GM18868 (cell line): ENCODE measurements at regions not wholly inside any gene's neighbourhood (a gene's known extent, or its start where the extent isn't known, plus 50 kb on each side); places are given as distances from the start of the nearest gene placed in this dataset.
A peak's percentile ranks its signal among the peaks of the same experiment; 100 is the strongest.
"Not testable (repeated sequence)": the region's sequence is repeated elsewhere in the genome, so short reads cannot be mapped to it uniquely, and the experiment has no call there.

Experiments used
- ATAC-seq: cut with Tn5 transposase; IDR thresholded peaks from one replicate; pipeline ENCODE4 v1.9.1; 2021; ENCODE audit warnings: mild to moderate bottlenecking, moderate library complexity; ENCODE audit not compliant: unreplicated experiment

DNA sequence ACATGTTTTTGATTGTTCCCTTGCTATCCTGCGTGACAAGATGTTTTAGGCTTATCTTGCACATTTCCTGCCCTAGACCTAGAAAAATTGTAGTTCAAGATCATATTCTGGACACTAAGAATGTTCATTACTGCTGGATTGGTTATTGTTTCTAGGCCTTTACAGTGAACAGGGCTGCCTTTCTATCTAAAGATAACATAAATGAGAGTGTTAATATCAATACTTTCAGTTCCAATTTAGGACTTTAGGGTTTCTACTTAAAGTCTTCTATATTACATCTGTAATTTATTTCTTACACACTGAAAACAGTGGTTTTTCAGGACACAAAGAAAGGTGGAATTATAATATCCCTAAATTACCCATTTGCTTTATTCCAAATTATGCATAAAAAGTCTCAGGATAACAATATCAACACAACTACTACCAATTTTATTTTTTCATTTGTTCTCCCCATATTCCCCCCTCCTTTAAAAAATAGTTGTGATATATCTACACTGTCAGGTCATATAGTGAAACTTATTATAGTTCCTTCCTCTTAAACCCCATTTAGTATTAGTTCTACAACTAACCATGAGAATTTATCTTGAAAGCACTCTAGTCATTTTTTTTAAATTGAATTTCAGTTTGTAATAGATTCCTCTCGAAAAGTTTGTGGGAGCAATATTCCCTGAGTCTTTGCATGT is 293.9 kb upstream of the RIOK2 start:
- peak; percentile 68 for ATAC-seq

DNA sequence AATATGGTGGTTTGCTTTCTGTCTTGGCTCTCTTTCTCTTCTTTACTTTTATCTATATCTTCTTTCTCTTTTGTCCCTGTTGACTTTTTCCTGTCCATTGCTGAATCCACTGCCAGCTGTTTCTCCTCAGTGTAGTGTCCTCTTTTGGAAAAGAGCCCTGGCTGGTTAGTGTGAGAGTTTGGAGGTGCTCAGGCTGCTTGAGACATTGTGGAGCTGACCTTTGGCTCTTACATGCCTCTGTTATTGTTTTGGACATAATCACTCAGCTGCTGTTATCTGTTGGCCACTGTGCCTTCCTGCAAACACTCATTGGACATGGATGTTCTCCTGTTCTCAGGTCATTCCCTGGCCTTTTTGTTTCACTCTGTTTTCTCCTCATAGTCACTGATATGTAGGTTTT is 295.4 kb upstream of the RIOK2 start:
- no peak for ATAC-seq

DNA sequence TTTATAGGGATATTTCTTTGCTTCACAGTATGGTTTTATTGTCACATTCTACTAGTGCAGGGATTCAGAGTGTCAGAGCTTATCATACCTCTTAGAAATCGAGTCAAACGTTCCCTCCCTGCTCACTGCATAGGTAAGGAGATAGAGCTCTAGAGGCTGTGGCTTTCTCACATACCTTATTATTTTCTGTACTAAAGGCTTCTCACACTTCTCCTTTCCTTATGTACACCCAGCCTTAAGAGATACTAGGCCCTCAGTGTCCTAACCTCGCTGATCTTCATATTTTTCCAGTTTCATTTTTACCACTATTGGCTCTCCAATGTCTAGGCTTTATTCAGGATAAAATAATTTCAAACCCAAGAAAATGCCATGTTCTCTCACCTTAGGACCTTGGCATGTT is 297.3 kb upstream of the RIOK2 start:
- ATAC-seq: peak; percentile 57

DNA sequence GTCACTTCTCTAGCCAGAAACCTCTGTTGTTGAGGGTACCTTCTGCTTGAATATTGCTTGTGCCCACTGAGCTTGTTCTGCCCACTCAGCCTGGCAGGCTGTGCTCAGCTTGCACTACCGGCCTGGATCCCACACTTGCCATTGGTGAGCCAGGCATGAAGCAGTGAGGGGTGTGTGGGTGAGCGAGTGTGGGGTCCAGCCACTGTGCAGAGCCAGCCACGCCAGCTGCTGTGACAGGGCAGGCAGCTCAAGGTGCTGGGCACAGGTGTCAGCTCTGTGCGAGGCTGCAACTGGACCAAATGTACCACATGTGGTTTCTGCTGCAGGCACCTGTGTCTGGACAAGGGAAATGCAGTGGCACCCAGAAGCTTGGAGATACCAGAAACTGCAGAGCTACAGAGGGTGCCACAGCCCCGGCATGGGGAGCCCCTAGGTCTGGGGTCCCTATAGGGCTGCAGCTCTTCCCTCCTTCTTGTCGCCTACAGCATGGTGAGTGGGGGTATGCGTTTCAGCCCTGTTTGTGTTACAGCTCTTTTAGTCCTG is 305.1 kb upstream of the RIOK2 start:
- no peak for ATAC-seq

DNA sequence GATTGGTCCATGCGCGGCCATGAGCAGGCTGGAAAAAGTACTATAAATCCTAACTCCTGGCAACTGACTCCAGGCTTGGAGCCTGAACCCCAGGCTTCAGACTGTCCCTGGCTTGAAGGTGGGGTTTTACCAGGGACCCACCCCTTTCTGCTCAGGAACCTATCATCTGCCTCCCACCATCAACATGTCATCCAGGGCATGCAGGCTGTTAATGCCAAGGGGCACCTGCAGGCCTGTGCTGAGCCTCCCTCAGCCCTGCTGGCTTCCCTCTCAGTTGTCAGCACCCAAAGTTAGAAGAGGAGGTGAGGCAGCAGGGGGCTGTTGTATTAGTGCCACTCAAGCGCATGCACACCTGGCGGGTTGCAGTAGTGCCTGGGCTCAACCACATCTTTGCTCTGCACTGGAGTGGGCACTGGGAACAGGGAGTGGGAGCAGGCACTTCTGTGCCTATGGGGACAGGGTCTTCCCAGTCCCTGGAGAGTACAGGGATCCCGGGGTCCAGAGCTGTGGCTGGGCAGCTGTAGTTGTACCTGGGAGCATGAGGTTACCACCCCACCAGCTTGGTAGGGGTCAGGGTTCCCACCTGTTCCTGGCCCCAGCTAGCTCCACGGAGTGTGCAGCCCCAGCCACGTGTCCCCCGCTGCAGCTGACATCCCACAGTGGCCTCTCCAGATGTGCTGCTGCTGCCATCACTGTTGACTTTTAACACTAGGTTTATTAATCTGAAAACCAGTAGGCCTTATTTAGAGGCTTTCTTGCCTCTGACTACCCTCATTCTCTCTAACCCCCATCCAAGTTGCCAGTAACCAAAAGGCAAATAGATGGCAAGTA is 306.2 kb upstream of the RIOK2 start:
- ATAC-seq: no peak

DNA sequence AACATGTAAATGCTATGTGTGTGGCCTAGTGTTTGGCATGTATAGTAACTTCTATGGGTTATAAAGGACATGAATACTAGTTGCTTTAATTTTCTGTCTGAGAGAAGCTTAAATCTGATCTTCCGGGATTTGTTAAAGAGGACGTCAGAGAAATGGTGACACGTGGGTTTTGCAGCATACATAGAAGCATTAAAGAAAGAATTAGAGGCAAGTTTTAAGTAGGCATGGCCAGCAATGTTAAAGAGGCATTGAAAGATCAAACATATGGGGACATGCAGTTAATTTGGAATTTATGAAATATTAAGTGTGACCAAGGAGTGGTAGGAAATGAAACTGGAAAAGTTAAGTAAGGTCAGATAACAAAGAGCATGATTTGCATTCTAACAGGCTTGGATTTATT is 311.4 kb upstream of the RIOK2 start:
- ATAC-seq: no peak

DNA sequence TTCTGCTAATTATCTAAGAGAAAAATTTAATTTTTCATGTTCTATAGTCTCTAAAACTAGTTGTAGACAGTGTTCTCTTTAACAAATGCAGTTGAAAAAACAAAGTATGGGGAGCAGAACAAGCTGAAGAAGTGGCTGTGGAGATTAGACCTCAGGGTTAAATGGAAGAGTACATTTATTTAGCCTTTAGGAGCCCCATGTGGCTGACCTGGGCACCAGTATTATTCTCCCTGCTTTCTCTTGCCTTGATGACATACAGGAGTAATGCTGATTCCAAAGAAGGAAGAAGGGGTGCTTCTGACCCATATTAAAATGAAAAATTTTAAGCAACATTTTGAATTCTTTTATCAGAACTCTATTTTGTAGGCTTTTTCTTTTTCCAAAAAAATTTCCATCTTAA is 312.3 kb upstream of the RIOK2 start:
- no peak for ATAC-seq

DNA sequence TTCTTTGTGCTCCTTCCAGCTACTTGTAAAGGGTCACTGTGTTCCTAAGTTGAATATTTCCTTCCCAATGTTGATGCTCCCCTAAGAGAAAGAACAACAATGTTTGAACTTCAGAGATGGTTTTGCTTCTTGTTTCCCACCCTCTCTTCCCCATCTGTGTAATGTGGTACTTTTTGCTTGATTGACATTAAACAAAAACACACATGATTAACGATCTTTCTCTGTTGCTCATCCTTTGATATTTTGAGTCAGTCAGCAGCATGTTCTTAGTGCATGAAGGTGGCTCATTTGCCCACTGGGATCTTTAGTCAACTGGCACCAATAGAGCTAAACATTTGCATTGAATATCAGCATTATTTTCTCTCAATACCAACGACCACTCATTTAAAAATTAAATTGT is 313.0 kb upstream of the RIOK2 start:
- ATAC-seq: peak; percentile 50

DNA sequence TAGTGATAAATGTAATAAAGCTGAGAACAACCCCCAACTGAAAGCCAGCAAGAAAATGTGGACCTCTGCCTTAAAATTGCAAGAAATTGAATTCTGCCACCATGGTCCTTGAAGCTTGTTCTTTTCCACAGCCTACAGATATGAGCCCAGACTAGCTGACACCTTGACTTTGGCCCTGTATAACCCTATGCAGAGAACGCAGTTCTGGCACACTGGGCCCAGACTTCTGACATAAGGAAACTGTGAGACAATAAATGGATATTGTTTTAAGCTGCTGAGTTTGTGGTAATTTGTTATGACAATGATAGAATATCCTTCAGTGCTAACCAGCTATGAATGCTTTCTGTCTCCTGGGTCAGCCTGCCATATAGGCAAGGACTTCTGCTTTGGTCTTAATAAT is 315.6 kb upstream of the RIOK2 start:
- no peak for ATAC-seq

DNA sequence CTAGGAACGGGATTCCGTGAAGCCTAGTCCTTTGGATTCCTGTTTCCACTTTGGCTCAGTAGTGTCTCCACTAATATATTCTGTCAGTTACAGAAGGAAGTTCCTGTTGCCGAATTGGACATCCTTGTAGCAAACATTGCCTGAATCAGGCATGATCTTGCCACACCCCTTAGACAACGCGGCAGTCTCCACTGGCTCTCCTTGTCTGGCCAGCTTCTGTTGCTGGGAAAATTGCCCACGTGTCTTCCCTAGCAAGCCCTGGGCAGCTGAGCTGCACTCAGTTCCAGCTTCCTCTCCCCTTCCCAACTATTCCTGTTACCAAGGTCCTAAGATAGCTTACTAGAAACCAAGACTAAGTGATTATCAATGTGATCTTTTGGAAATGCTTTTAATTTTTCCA is 316.6 kb upstream of the RIOK2 start:
- ATAC-seq: no peak

DNA sequence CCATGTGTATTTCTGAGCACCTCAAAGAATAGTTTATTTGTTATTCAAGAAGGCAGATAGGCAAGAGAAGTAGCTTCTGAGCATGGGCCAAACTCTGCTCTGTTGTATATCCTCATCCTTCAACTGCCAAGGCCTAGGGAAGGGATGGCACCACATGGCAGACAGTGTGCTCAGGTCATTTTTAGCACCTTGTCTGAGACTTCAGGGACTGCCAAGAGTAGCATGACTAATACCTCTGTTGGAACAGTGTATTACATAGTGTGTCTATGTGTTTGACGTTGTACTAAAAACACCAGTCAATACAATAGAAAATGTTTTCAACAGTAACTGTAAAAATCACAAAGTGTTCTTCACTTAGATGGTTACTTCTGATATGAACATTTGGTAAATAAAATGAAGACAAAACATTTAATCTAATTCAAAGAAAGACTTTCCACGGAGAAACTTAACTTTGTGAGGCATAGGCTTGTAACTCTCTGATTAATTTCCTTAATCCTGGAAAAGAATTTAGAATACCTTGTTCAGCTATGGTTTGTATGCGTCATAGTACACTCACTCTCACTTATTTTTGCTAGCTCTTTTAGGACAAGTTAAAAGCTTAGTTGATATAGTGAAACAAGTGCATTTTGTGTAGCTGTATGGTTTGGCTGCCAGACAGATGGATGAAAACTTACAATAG is 318.4 kb upstream of the RIOK2 start:
- ATAC-seq: no peak

DNA sequence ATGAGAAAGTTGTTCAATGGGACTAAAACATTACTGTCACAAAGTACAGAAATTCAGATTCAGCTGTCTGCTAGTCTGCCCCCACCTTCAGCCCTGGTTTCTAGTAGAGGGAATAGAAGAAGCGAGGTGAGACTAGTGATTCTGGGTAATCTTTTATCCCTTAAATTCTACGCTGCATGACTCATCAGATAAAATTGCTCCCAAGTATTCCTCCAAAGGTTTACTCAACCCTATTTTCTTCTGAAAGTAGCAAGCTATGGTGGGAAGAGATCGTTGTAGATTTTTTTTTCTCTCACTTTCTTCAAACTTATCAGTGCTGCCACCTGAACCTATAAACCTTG is 318.9 kb upstream of the RIOK2 start:
- no peak for ATAC-seq

DNA sequence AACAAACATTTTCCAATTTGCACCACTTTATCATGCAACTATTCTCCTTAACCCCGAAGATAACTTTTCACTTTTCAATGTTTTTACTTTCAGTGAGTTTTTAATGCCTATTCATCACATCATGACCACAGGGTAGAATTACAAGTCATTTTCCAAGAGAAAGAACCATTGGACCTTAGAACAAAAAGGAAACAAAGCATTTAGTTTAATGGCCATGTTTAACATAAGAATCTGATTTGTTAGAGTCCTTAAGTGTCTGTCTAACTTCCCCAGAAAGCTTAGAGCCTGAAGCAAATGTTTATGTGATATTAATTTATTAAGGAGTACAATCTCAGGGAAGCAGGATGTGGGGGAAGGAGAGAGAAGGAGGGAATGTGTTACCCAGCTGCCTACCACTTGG is 325.8 kb upstream of the RIOK2 start:
- ATAC-seq: no peak

DNA sequence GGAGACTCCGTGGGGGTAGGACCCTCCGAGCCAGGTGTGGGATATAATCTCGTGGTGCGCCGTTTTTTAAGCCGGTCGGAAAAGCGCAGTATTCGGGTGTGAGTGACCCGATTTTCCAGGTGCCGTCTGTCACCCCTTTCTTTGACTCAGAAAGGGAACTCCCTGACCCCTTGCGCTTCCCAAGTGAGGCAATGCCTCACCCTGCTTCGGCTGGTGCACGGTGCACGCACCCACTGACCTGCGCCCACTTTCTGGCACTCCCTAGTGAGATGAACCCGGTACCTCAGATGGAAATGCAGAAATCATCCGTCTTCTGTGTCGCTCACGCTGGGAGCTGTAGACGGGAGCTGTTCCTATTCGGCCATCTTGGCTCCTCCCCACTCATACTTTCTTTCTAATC is 336.5 kb upstream of the RIOK2 start:
- ATAC-seq: not testable (repeated sequence)

DNA sequence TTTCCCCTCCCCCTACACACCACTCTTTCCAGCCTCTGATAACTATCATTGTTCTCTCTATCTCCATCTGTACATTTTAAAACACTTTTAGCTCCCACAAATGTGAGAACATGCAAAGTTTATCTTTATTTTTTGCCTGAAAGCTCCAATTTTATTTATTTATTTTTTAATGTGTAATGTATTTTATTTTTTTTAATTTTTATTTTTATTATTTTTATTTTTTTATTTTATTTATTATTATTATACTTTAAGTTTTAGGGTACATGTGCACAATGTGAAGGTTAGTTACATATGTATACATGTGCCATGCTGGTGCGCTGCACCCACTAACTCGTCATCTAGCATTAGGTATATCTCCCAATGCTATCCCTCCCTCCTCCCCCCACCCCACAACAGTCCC is 340.3 kb upstream of the RIOK2 start:
- not testable (repeated sequence) for ATAC-seq

DNA sequence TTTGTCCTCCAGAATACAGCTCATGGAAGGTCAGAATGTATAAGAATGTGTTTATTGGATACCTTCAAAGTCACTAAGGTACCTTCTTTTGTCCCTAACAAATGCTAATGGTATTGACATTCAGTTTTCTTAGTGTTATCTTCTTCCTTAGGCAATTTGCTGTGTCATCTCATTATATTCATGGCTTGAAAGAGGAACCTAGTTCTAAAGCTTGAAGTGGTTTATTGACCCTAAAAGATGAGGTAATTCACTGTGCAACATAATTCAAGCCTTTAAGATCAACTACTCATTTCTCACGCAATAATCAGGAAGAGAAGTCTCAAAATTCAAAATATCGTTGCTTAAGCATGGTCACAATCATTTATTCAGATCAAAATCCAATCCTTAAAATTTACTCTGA is 342.7 kb upstream of the RIOK2 start:
- ATAC-seq: no peak

DNA sequence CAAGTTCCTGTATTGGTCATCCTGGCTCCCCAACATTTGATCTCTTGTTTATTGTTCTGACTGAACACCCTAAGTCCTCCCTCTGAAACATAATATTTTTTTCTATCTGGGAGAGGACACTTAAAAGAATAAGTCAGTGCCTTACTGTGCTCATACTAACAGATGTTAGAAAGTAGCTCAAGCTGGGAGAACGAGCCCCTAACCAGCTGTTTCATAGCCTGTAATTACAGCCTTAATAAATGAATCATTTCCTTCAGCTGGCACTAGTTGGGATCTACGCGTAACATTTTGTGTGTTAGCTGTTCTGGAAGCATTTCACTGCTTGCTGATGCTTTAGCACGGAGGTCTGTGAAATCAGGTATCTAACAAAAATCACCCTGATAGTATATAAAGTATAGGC is 345.9 kb upstream of the RIOK2 start:
- no peak for ATAC-seq

DNA sequence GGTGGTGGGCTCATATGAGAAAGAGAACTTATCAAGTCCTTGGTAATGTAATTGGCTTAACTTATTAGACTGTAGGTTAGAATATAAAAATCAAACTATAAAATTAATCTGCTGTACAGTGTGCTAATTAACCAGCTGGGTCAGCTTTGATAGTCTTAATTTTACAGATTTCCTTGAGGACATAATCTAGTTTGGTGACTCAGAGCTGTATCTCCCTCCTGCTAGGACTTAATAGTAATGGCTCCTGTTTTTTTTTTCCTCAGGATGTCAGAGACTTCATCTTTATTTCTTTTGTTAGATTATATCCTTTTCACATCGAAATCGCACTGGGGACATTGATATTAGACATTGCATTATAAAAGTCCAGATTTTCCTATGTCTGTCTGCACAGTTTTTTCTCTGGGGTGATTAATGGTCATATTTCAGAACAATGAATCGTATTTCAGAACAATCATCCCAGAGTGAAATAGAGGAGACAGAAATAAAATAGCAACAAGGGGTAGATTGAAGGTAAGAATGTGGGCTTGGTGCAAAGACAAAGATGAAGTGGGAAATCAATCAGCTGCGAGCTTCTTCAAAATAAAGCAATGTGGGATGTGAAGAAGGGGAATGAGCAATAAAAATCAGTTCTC is 346.4 kb upstream of the RIOK2 start:
- no peak for ATAC-seq

DNA sequence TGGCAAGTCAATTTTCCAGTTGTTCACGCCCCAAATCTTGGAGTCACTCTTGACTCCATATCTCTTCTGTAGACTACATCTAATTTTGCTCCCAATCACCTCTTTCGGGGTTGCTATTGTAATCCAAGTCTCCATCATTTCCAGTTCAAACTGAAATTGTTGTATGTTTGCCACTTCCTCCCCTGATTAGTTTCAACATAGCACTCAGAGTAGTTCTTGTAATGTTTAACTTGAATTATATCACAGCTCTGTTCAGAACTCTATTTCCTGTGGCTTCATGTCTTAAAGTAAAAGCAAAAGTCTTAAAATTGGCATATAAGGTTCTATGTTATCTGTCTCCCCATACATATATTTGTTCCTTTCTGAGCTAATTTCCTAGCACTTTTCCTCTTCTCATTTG is 348.5 kb upstream of the RIOK2 start:
- no peak for ATAC-seq

DNA sequence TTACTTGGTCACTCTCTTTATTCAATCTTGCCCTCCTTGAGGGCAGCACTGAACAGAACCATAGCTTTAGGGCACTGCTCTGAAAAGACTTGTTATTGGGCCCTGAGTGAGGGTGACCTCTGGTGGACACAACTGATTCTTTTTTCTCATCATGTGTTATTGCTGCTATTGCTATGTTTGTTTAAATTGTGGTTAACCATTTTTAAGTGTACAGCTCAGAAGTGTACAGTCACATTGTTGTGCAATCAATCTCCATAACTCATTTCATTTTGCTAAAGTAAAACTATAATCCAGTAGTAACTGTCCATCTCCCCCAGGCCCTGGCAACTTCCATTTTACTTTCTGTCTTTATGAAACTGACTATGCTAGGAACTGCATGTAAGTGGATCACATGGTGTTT is 351.1 kb upstream of the RIOK2 start:
- peak; percentile 83 for ATAC-seq

DNA sequence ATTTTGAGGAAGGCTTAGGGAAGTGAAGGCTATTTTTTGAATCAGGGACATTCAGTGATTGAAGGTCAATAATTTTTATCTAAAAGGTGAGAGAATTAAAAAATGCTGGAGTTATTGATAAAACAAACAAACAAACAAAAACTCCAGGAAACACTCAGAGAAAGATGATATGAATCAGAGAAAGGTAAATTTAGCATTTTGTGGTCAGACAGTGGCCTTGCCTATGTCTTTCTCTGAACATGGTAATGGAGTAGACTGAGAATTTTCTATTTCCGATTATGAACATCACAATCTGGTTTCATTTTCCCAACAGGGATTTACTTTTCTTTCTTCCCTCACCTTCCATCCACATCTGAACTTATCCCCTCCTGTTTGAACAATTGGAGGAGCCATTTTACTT is 353.6 kb upstream of the RIOK2 start:
- ATAC-seq: no peak
